WERI-Rb-1 (cell line): ENCODE measurements at regions not wholly inside any gene's neighbourhood (a gene's known extent, or its start where the extent isn't known, plus 50 kb on each side); places are given as distances from the start of the nearest gene placed in this dataset.

Source experiments
- DNase-seq: peaks from one replicate; pipeline ENCODE4 v3.0.0-alpha.2; 2020
- H3K27ac ChIP-seq: fragments of 250-450 bp; sonication (Bioruptor Pico); 2 replicates; pipeline ENCODE4 v1.5.1; 2020; ENCODE audit warnings: mild to moderate bottlenecking, moderate library complexity
- H3K27me3 ChIP-seq: fragments of 250-450 bp; sonication (Bioruptor Pico); 2 replicates; pipeline ENCODE4 v1.5.1; 2021; ENCODE audit warnings: mild to moderate bottlenecking, low read depth, moderate library complexity; ENCODE audit not compliant: insufficient read depth, severe bottlenecking
- H3K36me3 ChIP-seq: fragments of 250-450 bp; sonication (Bioruptor Pico); 2 replicates; pipeline ENCODE4 v1.5.1; 2020; ENCODE audit warnings: mild to moderate bottlenecking, moderate library complexity
- H3K4me3 ChIP-seq: 2 replicates; pipeline ENCODE4 v1.5.1; 2011; ENCODE audit warnings: low read depth, mild to moderate bottlenecking, control low read depth, low read length
- H3K9me3 ChIP-seq: fragments of 250-450 bp; sonication (Bioruptor Pico); 2 replicates; pipeline ENCODE4 v1.5.1; 2021; ENCODE audit warnings: mild to moderate bottlenecking, moderate library complexity; ENCODE audit not compliant: severe bottlenecking
- TF ChIP-seq, protein P1 (sequence below): IDR thresholded peaks from 2 replicates; pipeline ENCODE4 v1.5.1; 2011; ENCODE audit warnings: low read depth, mild to moderate bottlenecking, control low read depth, inconsistent platforms, low read length

DNA sequence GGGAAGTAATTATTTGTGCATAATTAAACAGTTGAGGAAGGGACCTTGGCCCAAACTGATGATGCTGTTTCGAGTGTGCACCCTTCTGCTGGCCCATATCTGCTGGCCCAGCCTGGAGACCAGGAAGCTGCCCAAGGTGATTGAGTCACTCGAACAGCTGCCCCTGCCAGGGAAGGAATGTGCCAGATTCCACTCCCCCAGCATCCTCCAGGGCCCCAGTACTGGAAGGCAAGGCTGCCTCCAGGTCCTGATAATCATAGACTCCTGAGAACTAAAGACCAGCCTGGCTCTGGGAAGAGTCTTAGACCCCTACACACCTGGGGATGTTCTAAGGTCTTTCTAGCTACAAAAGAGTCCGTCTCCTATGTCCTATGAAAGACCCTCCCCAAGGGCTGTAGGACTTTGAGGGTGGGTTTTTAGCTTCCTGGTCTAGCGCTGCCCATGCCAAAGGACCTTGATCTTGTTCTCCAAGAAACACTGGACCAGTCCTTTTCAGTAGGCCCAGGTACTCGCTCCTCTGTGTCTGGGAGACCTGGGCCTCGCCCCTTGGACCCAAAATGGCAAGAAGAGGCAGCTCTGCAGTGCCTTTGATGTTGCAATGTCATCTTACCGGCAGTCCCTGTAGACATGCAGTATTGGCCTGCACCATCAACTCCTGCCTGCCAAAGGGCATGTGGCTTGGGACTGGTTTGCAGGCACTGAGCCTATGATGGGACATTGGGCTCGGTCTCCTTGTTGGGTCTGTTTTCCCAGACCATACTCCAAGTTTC, 103.2 kb upstream of the GPR26 start:
- Histone ChIP-seq H3K4me3 (no peak overlapping the region), H3K27me3 (peaks cover 69% of the 10 kb centered on the region), H3K27ac (no peak overlapping the region), H3K9me3 (peaks cover 3% of the 10 kb centered on the region), H3K36me3 (no peaks in the 10 kb centered on the region)
- no peak for DNase-seq
- TF ChIP-seq, protein P1, sequence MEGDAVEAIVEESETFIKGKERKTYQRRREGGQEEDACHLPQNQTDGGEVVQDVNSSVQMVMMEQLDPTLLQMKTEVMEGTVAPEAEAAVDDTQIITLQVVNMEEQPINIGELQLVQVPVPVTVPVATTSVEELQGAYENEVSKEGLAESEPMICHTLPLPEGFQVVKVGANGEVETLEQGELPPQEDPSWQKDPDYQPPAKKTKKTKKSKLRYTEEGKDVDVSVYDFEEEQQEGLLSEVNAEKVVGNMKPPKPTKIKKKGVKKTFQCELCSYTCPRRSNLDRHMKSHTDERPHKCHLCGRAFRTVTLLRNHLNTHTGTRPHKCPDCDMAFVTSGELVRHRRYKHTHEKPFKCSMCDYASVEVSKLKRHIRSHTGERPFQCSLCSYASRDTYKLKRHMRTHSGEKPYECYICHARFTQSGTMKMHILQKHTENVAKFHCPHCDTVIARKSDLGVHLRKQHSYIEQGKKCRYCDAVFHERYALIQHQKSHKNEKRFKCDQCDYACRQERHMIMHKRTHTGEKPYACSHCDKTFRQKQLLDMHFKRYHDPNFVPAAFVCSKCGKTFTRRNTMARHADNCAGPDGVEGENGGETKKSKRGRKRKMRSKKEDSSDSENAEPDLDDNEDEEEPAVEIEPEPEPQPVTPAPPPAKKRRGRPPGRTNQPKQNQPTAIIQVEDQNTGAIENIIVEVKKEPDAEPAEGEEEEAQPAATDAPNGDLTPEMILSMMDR: no peak

DNA sequence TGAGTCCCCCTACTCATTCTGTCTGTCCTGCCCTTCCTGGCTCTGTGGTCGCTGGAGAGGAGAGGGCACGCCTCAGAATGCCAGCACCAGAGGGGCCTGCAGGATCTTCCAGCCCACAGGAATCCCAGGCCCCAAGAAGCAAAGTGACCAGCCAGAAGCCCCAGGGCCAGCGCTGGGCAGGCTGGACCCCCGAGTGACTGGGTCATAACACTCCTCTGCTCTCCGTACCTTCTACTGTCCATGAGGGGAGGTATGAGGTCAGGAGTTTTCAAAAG, 102.6 kb upstream of the GPR26 start:
- H3K36me3 ChIP-seq: no peaks in the 10 kb centered on the region
- TF ChIP-seq, protein P1: no peak

DNA sequence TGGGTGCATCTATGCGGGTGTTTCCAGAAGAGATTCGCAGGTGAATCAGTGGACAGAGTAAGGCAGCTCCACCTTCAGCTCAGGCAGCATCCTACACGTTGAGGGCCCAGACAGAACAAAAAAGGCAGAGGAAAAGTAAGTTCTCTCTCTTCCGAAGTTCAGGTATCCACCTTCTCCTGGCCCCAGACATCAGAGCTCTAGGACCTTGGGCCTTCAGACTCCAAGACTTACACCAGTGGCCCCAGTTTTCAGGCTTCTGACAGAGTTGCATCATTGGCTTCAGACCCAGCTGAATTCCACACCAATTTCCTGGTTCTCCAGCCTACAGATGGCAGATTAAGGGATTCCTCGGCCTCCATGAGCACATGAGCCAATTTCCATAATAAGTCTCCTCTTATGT, 102.2 kb upstream of the GPR26 start:
- DNase-seq: no peak
- H3K9me3 ChIP-seq: peaks cover 3% of the 10 kb centered on the region
- H3K27ac ChIP-seq: no peak overlapping the region
- no peaks in the 10 kb centered on the region for H3K36me3 ChIP-seq
- no peak overlapping the region for H3K4me3 ChIP-seq
- TF ChIP-seq, protein P1: no peak
- H3K27me3 ChIP-seq: peaks cover 79% of the 10 kb centered on the region

More for the DNA sequence above, 102.6 kb upstream of the GPR26 start:
- Histone ChIP-seq H3K27me3 (peaks cover 74% of the 10 kb centered on the region), H3K4me3 (no peak overlapping the region), H3K27ac (no peak overlapping the region), H3K9me3 (peaks cover 3% of the 10 kb centered on the region)
- DNase-seq: no peak

DNA sequence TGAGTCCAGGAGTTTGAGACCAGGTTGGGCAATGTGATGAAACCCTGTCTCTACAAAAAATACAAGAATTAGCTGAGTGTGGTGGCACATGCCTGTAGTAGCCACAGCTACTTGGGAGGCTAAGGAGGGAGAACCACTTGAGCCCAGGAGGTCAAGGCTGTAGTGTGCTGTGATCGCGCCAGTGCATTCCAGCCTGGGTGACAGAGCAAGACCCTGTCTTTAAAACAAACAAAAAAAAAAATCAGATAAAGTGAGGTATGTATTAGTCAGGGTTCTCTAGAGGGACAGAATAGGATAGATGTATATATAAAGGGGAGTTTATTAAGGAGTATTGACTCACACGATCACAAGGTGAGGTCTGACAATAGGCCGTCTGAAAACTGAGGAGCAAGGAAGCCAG, 101.5 kb upstream of the GPR26 start:
- no peaks in the 10 kb centered on the region for H3K36me3 ChIP-seq
- H3K9me3 ChIP-seq: peaks cover 3% of the 10 kb centered on the region
- no peak overlapping the region for H3K27ac ChIP-seq
- H3K27me3 ChIP-seq: peaks cover 83% of the 10 kb centered on the region
- no peak overlapping the region for H3K4me3 ChIP-seq
- TF ChIP-seq, protein P1: no peak
- no peak for DNase-seq

DNA sequence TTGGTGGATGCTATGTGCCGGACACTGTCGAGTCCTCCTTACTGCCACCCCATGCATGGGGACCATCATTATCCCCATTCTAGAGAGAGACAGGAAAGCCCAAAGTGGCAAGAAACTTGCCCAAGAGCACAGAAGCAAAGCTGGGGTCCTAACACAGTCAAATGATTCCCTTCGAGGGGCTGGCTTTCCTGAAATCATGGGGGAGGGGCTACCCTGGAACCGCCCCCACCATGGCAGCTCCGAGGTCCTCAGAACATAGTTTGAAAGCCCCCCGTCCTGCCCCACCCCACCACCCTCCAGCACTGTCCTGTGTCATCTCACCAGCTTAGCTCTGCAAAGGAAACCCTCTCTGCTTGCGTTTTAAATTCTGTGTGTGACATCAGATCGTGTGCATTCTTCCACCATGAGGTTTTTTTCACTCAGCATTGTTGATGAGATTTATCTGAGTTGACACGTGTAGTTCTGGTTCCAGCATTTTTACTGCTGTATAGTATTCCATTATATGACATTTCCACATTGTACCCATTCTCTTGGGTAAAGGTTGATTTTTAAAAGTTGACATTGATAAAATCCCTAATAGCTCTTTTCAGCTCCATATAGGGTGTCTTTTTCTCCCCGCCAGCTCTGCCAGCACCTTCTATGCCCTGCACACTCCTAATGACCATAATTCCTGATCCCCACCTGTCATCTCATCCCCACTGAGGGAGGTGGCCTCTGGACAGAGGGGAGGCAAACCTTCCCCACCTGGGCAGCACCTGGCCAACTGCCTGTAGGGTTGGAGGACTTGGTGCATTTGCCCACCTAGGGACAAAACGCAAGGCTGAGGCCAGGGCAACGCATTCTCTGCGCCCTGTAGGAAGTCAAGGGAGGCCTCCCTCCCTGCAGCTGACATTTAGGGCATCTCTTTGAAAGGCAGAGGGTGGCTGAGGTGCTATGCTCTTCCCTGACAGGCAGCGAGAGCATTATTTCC, 100.2 kb upstream of the GPR26 start:
- peaks cover 85% of the 10 kb centered on the region for H3K27me3 ChIP-seq
- peaks cover 3% of the 10 kb centered on the region for H3K9me3 ChIP-seq
- H3K27ac ChIP-seq: no peak overlapping the region

More for the DNA sequence above, 100.2 kb upstream of the GPR26 start:
- no peak for DNase-seq
- TF ChIP-seq, protein P1: no peak
- Histone ChIP-seq H3K4me3 (no peak overlapping the region), H3K36me3 (no peaks in the 10 kb centered on the region)
